ENCODE measurements at regions not wholly inside any gene's neighbourhood (a gene's known extent, or its start where the extent isn't known, plus 50 kb on each side); places are given as distances from the start of the nearest gene placed in this dataset.
"Not testable (repeated sequence)": the region's sequence is repeated elsewhere in the genome, so short reads cannot be mapped to it uniquely, and the experiment has no call there.

DNA sequence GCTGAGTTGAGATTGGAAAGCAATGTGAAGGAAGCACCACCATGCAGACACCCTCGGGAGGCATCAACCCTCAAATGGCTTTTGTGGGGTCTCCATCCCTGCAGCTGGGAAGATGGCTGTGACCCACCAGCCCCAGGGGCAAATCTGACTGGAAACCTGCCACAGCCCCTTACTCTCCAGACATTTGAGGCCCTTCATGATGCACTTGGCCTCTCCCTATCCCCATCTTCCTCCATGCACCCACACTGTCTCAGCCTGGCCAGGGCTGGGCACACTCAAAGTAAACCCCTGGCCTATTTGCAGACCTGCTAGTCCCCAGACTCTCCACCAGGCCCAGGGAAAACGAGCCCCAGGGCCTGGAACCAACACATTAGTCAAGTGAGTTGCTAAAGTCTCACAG is 205.2 kb downstream of the MATN1 start (continued):
- TF ChIP-seq, protein P1, sequence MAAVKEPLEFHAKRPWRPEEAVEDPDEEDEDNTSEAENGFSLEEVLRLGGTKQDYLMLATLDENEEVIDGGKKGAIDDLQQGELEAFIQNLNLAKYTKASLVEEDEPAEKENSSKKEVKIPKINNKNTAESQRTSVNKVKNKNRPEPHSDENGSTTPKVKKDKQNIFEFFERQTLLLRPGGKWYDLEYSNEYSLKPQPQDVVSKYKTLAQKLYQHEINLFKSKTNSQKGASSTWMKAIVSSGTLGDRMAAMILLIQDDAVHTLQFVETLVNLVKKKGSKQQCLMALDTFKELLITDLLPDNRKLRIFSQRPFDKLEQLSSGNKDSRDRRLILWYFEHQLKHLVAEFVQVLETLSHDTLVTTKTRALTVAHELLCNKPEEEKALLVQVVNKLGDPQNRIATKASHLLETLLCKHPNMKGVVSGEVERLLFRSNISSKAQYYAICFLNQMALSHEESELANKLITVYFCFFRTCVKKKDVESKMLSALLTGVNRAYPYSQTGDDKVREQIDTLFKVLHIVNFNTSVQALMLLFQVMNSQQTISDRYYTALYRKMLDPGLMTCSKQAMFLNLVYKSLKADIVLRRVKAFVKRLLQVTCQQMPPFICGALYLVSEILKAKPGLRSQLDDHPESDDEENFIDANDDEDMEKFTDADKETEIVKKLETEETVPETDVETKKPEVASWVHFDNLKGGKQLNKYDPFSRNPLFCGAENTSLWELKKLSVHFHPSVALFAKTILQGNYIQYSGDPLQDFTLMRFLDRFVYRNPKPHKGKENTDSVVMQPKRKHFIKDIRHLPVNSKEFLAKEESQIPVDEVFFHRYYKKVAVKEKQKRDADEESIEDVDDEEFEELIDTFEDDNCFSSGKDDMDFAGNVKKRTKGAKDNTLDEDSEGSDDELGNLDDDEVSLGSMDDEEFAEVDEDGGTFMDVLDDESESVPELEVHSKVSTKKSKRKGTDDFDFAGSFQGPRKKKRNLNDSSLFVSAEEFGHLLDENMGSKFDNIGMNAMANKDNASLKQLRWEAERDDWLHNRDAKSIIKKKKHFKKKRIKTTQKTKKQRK (IDR thresholded peaks at IDR 0.05; ENCODE audit: low read depth, low read length), result no peak
- TF ChIP-seq, protein P2, sequence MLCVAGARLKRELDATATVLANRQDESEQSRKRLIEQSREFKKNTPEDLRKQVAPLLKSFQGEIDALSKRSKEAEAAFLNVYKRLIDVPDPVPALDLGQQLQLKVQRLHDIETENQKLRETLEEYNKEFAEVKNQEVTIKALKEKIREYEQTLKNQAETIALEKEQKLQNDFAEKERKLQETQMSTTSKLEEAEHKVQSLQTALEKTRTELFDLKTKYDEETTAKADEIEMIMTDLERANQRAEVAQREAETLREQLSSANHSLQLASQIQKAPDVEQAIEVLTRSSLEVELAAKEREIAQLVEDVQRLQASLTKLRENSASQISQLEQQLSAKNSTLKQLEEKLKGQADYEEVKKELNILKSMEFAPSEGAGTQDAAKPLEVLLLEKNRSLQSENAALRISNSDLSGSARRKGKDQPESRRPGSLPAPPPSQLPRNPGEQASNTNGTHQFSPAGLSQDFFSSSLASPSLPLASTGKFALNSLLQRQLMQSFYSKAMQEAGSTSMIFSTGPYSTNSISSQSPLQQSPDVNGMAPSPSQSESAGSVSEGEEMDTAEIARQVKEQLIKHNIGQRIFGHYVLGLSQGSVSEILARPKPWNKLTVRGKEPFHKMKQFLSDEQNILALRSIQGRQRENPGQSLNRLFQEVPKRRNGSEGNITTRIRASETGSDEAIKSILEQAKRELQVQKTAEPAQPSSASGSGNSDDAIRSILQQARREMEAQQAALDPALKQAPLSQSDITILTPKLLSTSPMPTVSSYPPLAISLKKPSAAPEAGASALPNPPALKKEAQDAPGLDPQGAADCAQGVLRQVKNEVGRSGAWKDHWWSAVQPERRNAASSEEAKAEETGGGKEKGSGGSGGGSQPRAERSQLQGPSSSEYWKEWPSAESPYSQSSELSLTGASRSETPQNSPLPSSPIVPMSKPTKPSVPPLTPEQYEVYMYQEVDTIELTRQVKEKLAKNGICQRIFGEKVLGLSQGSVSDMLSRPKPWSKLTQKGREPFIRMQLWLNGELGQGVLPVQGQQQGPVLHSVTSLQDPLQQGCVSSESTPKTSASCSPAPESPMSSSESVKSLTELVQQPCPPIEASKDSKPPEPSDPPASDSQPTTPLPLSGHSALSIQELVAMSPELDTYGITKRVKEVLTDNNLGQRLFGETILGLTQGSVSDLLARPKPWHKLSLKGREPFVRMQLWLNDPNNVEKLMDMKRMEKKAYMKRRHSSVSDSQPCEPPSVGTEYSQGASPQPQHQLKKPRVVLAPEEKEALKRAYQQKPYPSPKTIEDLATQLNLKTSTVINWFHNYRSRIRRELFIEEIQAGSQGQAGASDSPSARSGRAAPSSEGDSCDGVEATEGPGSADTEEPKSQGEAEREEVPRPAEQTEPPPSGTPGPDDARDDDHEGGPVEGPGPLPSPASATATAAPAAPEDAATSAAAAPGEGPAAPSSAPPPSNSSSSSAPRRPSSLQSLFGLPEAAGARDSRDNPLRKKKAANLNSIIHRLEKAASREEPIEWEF (IDR thresholded peaks at IDR 0.05; ENCODE audit: insufficient replicate concordance, low read depth, low read length), result no peak

DNA sequence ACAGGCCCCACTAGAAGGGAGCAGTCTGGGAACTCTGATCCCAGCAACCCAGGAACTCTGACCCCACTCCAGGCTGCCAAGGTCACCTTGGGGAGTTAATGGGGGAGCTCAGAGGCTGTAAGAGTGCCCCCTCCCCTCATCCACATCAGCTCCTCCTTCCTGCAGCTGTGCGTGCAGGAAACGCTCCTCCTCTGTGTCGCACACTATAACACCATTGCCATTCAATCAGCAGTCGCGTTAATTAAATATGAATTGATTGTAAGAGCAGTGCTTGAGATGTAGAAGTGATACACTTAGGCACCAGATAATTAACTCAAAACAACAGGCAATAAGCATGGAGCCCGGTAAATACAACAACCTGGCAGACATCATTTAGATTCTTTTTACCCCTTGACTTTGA is 205.7 kb downstream of the MATN1 start:
- H3K4me2 ChIP-seq (ENCODE audit: control insufficient read depth, insufficient read depth); H3K79me2 ChIP-seq (ENCODE audit: control insufficient read depth, insufficient read depth, low read length); H3K27ac ChIP-seq (ENCODE audit: control insufficient read depth, insufficient read depth); RAD21 ChIA-PET (ENCODE audit: unreplicated experiment); H3K9me3 ChIP-seq (replicated peaks; ENCODE audit: control insufficient read depth, insufficient read depth, low read length); ATAC-seq; DNase-seq (ENCODE audit: low read depth, low spot score); BruUV-seq (replicated peaks); FAIRE-seq; CTCF ChIA-PET; SMC1A ChIA-PET (ENCODE audit: uncharacterized antibody, unreplicated experiment); intact Hi-C loops (cut with micrococcal nuclease; ENCODE audit: unreplicated experiment); H3K4me1 ChIP-seq (ENCODE audit: control insufficient read depth, insufficient read depth, low read length); H3K36me3 ChIP-seq (ENCODE audit: control insufficient read depth in 2 of 2, insufficient read depth in 2 of 2, low read length in 1 of 2); H2AFZ ChIP-seq (ENCODE audit: control insufficient read depth, low read depth, low read length); H3K9ac ChIP-seq (ENCODE audit: control insufficient read depth, insufficient read depth, low read length); H4K20me1 ChIP-seq (ENCODE audit: control insufficient read depth, insufficient read depth); H3K4me3 ChIP-seq; H3K27me3 ChIP-seq (replicated peaks in 1 of 2; ENCODE audit: control insufficient read depth in 2 of 2, insufficient read depth in 2 of 2, low read length in 1 of 2); POLR2A ChIA-PET; in situ Hi-C loops (cut with MboI): not testable (repeated sequence)
- 53% methylated on average over 6 of the region's 6 CpGs for WGBS (ENCODE audit: insufficient coverage, insufficient replicate concordance, low lambda C conversion rate, missing lambda C conversion rate)

DNA sequence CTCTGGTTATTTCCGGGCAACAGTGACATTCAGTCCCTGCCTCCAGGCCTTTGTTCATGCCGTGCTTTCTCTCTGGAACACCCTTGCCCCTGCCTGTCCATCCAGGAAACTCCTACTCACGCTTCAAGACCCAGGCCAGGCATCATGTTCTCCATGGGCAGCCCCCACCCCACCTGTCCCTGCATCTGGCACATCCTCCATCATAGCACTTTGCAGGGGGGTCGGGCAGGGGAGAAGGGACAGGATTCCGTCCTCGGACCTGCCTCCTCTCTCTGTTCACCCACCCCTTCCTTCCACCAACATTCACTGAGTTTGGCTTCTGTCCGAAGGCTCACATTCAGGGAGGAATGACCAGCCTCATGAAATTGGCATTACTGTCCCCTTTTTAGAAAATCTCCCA is 206.1 kb downstream of the MATN1 start:
- BruUV-seq (replicated peaks); SMC1A ChIA-PET (ENCODE audit: uncharacterized antibody, unreplicated experiment); FAIRE-seq; H3K9me3 ChIP-seq (replicated peaks; ENCODE audit: control insufficient read depth, insufficient read depth, low read length); H3K9ac ChIP-seq (ENCODE audit: control insufficient read depth, insufficient read depth, low read length); intact Hi-C loops (cut with micrococcal nuclease; ENCODE audit: unreplicated experiment); in situ Hi-C loops (cut with MboI); H4K20me1 ChIP-seq (ENCODE audit: control insufficient read depth, insufficient read depth); H3K4me3 ChIP-seq; H3K79me2 ChIP-seq (ENCODE audit: control insufficient read depth, insufficient read depth, low read length); ATAC-seq; H3K4me1 ChIP-seq (ENCODE audit: control insufficient read depth, insufficient read depth, low read length); POLR2A ChIA-PET; RAD21 ChIA-PET (ENCODE audit: unreplicated experiment); CTCF ChIA-PET; H3K4me2 ChIP-seq (ENCODE audit: control insufficient read depth, insufficient read depth); H3K27ac ChIP-seq (ENCODE audit: control insufficient read depth, insufficient read depth); DNase-seq (ENCODE audit: low read depth, low spot score); H2AFZ ChIP-seq (ENCODE audit: control insufficient read depth, low read depth, low read length); H3K27me3 ChIP-seq (replicated peaks in 1 of 2; ENCODE audit: control insufficient read depth in 2 of 2, insufficient read depth in 2 of 2, low read length in 1 of 2); H3K36me3 ChIP-seq (ENCODE audit: control insufficient read depth in 2 of 2, insufficient read depth in 2 of 2, low read length in 1 of 2): not testable (repeated sequence)
- 13% methylated on average over 7 of the region's 7 CpGs for WGBS (ENCODE audit: insufficient coverage, insufficient replicate concordance, low lambda C conversion rate, missing lambda C conversion rate)
